Stimulated activated naive CD4-positive, alpha-beta T cell treated with Interleukin-2 at 50 U/mL for 16 hours (primary cell): ENCODE measurements at regions not wholly inside any gene's neighbourhood (a gene's known extent, or its start where the extent isn't known, plus 50 kb on each side); places are given as distances from the start of the nearest gene placed in this dataset.

ENCODE experiments used
- DNase-seq: peaks from one replicate; lab custom pipeline; 2025; lab: John Stamatoyannopoulos, UW

DNA sequence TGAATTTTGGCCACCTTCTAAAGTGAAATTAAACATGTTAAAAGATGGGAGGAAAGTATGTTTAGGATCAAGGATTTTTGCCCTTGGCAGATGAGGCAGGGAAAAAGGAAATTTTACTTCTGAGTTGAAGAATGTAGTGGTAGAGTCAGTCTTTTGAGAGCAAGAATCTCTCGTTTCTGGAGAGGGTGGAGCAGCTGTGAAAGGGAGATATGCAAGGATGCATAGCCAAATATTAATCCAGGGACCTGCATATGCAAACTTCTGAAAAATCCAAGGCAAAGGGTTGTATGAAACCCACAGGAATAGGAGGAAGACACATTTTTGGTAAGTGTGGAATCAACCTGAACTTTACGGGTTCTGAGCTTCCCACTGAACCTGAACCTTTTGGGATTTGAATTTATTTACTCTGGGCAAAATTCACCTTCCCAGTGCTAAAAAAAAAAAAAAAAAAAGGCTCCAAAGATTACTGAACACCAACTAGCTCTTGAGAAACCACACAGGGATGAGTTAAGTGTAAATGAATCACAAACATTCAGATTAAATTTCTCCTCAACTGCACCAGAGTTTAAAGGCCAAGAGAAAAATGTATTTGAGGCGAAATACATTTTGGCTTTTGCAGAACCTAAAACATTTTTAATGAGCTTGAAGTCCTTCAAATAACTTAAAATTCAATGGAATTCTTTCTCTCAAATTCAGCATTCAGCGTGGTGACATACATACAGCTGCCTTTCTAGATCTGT, 187.1 kb upstream of the CDKN3 start:
- no peak for DNase-seq

DNA sequence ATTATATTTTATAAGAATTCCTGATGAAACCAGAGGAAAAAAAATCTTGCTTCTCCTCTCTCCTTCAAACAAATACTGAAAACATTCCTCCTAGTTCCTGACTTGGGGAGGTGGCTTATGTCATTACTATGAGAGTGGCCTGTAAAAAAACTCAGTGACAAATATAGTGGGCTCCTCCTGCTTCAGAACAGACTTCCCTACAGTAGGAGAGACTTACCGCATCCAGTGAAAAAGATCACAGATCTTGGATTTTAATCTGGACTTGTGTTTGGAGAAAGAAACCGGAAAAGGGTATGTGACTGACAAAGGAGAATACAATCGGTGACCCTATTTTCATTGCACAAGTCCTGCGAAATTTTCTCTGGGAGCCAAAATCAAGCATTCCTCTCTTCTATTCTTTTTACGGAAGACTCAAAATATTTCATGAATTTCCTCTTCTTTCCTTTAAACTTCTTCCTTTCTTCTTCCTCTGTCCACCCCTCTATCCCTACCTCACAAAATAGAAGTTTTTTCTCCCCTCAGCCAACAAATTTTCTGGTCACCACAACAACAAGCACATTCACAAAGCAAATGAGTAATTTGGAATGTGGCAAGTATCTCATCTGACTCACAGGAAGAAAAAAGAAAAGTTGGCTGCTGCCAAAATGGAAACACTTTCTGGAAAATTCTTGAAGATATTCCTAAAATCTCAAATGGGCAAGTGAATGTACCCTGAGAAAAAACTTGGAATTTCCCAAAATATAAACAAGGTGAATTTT, 185.1 kb upstream of the CDKN3 start:
- no peak for DNase-seq

DNA sequence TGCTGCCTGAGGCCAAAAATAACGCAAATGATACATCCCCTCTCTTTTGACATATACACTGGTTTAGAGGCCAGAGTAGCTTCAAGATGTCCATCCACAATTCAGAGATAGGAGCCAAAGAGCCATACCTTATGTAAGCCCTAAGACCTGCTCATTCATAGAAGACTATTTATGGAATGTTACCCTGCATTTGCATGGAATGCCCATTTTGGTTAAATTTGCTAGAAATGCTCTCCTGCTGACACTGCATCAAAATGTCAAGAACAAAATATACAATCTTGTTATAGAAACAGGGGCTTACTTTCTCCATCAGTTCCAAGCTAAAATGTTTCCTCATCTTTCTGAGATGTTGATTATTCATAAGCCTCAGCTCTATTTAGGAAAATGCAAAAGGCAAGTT, 183.3 kb upstream of the CDKN3 start:
- no peak for DNase-seq

DNA sequence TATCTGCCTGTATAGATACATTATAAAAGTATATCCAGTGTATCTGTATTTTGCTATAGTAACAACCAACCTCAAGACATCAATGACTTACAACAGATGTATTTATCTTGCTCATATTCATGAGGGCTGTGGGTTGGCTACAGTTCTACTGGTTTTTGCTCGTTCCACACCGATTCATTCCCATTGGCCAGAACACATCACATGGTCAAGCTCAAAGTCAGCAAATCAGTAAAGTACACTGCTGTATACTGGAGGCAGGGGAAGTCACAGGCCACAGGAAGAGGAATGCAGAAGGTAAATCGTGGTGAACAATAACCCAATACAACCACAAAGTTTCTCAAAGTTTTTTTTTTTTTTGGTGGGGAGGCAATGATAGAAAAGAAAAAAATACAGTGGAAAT, 180.0 kb upstream of the CDKN3 start:
- DNase-seq, result no peak

DNA sequence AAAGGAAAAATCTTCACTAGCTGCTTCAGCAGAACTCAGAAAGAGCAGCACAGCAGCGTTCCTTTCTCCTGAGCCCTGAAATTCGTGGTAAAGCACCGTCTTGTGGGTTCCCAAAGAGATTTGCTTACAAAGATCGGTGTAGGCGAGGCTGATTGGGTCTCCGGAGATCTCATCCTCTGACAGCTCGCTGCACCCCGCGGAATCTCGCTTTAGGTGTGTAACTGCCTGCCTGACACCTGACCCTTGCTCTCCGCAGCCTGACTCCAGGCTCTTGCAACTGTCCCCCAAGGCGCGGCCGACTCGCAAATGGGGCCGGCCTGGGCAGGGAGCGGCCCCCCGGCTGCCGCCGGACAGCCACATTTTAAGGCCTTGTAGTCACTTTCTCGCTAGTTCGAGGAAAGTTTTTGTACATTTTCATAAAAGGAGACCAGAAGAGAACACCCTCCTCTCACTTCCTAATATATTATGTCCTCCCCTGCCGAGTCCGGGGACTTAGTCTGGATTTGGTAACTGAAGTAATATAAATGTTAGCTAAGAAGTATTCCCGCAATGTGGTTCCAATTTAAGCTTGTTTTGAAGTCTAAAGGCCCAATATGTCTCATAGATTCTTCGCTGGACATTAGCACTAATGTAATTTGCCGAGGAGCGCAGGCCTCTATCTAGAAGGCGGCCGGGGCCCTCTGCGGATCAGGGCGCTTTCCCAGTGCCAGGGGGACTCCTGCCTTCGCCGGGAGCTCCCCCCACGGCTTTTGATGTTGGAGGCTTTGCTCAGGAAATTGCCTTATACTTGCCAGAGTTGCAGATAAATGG, 177.3 kb upstream of the CDKN3 start:
- DNase-seq, result no peak

DNA sequence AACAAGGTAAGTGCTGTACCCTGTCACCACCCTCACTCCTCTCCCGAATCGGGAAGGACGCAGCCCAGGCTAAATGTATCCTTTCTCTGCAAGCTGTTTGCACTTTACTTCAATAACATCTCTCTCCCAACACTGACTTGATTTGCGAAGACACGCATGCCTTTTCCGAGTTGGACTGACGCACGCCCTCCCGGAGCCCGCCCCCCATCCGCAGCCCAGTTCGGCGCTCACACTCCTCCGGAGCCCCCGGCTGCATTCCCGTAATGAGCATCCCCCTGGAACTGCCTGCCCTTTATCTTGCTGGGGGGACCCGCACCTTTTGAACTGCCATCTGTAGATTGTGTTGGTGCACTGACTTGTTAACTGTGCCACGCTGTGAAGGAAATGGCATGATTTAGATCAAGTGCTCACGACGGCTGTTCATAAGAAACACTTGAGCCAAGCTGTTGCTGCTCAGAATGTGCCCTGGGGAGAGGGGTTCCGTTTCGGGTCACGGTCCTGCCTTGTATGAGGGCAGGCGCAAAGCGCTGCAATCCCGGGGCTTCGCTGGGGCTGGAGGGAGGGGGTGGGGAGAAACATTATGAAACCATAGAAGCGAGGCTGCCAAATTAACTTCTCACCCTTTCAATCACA, 176.6 kb upstream of the CDKN3 start:
- no peak for DNase-seq

DNA sequence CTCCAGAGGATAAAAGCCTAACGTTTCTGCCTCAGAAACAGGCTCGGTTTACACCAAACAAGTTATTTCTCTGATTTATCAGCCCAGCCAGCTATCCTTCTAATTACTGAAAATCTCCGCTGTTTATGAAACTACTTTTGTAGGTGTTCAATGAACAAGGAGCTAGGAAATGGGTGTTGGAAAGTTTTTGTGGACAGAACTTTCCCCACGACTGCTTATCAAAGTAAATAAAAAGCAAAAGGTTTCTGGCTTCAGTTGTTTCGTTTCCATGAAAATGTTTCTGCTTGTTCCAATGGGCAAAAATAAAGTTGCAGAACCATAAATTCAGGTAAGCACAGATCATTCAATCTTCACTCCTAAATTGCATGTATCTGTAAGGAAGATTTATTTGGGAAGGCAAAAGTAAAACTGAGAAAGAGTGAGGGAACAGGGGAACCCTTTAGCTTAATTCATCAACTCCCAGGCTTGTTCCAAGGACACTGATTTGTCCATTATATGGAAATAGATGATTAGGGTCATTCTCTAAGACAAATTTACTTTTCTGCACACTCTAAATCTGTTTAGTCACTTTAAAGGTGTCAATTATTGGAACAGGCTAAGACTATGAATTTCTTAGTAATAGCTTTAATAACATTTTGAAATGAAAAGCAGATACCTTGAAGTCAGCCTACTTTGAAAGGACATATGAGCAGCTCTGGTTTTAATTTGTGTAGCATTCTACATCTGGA, 175.9 kb upstream of the CDKN3 start:
- no peak for DNase-seq

DNA sequence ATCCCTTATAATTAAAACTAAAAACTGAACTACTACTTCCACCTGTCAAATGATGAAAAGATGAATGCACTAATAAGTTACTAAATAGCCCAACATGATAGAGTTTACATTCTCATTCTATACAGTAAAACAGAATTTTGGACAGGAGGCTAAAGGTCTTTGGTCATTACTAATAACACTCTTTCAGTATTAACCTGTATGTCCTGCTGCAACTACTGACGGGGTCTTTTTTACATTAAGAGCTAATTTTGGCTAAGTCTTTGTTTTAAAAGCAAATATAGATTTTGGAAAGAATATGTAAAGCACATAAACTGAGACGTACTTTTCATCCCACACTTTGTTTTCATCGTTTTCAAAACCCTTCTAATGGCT, 175.4 kb upstream of the CDKN3 start:
- no peak for DNase-seq

DNA sequence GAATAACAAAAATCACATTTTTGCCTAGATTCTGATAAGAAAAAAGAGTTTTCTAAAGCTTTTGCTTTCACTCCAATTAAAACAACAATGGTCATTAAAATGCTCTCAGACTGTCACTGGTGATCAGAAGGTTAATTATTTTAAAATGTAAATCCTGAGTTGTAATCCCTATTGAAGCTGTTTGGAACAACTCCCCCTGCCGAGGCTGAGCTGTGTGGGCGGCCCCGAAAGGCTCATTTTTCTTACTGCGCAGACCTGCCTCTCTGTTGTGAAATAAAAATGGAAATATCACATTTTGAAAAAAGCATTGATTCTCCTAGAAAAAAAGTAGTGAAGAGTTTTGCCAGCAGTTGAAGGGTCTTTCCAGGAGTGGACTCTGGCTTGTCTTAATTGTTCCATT, 174.8 kb upstream of the CDKN3 start:
- DNase-seq, result no peak

DNA sequence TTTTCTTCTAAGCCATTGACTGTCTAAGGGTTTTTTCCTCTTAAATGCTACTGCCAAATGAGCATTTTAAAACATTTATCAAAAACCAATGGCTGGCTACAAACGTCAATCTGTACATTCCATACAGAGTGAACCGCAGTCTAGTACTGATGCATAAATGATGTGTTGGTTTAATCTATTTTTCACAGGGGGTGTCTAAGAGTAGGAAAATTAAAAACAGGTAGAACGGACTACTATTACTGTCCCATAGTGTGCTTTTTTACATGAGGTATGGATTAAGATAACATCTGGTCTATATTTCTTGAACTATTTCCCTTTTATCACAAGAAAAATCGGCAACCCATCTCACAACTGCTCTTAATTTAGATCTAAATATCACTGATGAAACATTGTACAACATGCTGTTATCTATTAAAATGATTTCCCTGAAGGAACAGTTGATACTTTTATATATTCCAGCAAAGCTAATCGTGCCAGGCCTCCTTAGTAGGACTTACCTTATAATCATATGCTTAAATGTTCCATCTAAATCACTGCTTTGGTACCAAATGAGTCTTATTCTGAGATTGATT, 172.9 kb upstream of the CDKN3 start:
- DNase-seq, result no peak

DNA sequence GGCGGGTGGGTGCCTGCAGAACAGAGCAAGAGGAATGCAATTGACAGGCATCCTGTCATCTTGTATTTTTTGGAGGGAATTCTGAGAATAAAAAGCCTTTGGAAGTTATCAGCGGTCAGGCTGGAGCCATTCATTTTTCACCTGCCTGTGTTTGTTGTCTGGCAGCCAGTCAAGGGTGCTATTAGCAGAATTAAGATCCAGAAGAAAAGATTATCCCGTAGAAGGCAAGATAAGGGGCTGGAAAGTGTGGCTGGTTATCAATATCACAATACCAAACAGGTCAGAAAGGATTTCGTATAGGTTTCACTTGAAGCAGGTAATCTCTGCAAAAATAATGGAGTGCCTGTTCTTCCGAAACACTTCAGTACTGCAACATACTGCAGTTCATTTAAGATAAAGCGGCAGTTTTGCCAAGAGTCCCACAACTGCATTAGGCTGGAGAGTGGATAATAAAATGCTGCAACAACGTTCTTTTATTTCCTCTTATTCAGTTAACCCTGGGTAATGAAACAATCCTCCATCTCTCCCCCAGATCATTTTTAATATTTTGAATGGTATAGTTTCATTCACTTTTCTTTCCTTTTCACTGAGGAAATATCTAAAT, 171.2 kb upstream of the CDKN3 start:
- DNase-seq, result no peak

DNA sequence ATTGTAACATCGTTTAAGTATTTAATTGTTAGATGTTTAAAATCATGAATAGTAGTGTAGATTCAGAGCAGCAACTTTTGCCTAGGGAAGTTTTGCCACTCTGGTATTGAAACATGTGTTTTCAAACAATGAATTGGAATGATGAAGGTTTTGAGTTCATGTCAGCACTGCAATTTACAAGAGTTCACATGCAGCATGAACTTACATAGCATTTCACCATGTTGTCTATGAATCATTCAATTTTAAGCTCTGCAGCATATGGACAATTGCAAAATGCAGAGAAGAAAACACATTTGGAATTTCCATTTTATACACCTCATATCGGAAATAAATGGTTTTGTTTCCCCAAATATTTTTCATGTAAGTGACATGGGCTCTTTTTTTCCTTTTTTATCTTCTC, 170.7 kb upstream of the CDKN3 start:
- DNase-seq, result no peak

DNA sequence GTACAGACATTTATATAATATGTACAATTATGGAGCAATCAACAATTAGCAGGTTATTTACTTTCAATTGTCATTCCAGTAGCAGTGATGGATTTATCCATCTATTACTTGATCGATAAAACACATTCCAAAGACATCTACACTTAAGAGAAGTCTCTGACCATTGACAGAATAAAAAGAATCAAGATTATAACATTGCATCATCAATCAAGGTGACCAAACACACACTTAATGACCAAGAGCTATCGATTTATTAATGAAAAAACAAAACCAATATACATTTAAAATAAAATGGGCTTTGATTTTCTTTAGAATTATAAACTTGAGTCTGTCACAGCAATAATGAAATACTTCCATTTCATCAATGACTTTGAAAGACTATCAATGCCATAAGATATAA, 170.2 kb upstream of the CDKN3 start:
- DNase-seq, result no peak

DNA sequence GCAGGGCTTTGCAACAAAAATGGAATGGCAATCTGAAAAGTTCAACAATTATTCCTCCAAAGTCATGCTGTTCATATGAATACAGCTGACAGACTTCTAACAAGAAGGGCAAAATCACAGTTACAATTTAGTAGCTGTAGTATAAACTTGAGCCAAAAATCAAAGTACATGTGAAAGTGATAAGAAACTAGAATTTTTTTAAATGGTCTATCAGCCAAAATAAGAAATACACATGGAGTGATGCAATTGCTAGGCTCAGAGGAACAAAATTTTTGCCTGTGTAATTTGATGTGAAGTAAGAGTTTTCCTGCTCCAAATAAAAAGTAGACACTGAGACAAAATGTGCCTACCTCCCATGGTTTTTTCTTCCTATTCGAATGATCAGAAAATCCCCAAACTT, 167.7 kb upstream of the CDKN3 start:
- DNase-seq, result no peak

DNA sequence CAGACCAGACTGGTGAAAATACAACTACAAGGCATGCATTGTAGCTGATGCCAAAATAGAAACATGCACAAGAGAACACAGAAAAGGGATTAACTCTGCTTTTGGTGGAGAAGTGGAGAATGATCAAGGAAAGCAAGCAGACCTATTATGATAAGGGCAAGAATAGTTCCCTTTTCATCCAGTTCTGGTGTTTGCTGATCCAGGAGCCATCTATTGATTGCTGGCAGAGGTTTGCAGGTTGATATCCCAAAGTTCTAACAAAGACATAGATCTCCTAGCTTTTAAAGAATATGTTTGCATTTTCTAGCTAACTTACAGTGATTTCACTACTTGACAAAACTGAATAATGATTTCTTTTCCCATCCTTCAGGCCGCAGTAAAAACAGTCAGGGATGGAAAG, 166.2 kb upstream of the CDKN3 start:
- no peak for DNase-seq

DNA sequence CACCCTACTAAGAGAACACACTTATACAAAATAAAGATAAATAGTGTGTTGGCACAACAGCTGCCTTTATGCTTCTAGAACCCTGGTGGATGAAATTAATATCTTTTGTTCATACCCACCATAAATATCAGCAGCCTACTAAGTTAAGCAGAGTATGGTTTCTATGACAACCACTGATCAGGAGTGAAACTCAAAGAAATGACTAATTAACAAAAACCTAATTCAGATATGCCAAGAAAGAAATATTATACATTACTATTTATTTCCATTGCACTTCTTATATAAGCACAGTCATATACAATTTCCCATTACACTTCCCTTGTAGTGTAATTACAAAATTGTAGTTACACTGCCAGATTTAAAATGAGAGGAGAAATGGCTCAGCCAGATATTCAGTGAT, 164.1 kb upstream of the CDKN3 start:
- DNase-seq, result no peak

DNA sequence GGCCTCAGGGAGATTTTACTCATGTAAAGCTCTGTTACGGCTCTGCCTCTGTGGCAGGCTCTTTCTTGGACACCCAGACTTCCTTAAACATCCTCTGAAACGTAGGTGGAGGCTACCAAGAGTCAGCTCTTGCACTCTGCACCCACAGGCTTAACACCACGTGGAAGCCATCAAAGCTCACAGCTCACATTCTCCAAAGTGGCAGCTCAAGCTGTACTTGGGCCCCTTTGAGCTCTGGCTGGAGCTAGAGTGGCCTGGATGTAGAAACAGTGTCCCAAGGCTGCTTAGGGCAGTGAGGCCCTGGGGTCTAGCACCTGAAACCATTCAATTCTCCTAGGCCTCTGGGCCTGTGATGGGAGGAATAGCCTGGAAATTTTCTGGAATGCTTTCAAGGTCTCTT, 155.3 kb upstream of the CDKN3 start:
- DNase-seq, result no peak

DNA sequence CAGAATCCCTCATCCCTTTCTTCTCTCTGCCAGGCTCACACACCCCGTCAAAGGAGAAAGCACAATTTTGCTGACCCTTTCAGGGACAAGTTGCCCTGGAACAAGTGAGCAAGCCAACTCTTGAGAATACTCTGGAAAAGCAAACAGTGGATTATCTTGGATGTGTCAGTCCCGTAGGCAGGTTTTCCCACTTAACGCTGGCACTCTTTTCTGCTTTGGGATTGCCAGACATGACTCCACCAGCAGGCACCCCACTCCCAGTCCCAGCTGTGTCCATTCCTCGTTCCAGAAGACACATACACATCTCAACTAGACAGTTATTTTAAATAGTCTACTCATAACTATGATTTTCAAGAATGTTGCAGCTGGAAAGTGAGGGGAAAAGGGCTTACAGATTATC, 145.5 kb upstream of the CDKN3 start:
- no peak for DNase-seq

DNA sequence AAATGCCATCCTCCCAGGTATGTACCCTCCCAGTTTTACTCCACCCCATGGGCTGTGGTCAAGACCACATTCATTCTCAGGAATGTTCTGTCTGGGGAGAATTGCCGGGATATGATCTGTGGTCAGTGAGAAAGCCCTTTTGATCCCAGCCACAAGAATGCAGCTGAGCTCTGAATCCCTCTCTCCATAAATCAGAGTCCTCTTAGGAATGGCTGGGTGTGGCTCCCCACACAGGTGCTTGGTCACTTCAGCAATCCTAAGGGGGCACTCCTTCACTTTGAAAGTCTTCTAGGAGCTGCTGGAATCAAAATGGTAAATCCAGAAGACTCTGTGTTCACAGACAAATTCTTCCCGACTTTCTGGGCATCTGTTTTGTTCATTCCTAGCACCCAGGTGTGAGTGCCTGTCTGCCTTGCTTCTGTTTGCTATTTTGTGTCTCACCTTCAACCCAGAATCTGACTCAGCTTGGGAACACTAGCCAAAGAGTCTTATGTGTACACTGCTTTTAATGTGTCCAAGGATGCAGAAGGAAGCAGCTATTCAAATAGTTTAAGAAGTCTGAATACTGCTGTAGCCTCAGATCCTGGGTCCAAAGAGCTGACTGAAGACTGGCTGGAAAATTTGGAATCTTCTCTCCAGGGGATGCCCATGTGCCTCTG, 144.6 kb upstream of the CDKN3 start:
- no peak for DNase-seq

DNA sequence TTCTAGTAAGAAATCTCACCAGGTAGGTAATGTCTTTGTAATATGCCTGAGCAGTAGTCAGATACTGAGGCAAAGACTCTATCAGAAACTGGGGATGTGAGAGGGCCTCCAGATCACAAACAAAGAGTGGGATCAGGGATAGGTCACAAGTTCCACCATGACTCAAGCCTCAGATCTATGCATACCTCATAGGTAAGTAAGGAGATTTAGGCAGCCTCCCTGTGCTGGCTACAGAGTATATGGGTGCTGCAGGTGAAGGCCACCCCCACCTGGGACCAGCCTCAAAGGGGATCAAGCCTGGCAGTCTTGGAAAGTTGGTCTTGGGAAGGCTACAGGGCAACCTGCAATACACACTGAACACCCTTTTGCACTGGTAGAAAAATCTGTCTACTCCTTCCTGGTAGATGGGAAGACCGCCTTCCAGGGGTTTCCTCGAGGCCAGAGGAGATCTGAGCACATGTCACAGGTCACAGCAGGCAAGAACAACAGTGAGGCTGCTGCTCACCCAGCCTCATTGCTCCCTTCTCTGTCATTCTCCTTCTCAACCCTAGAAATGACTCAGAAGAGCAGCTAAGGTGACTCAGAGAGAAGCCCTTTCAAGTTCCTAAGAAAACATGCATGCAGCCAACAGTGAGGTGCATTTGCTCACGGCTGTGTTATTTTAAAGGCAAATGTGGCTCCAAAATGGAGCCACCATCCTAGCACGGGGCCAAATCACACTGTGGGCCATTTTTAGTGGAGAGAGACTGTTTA, 143.4 kb upstream of the CDKN3 start:
- DNase-seq, result no peak
